Astrocyte (in vitro differentiated cells and primary cell): ENCODE measurements at regions not wholly inside any gene's neighbourhood (a gene's known extent, or its start where the extent isn't known, plus 50 kb on each side); places are given as distances from the start of the nearest gene placed in this dataset.

Experiments
- DNase-seq: peaks from one replicate; pipeline ENCODE4 v3.0.0-alpha.2; 2010; ENCODE audit warnings: low read depth
- FAIRE-seq: peaks from 2 replicates; lab custom pipeline; 2011; peaks lifted over from hg19 to GRCh38; lab: Jason Lieb, UNC
- H2AFZ ChIP-seq: 2 replicates; pipeline ENCODE4 v1.6.0; 2012; ENCODE audit warnings: low read depth, low read length, inconsistent platforms
- H3K27ac ChIP-seq: 2 replicates; pipeline ENCODE4 v1.5.1; 2011; ENCODE audit warnings: low read depth, low read length, inconsistent platforms
- H3K27me3 ChIP-seq: 2 replicates; pipeline ENCODE4 v1.6.0; 2011; ENCODE audit warnings: low read length, inconsistent platforms; ENCODE audit not compliant: insufficient read depth
- H3K36me3 ChIP-seq: 2 replicates; pipeline ENCODE4 v1.5.1; 2011; ENCODE audit warnings: low read length, inconsistent platforms; ENCODE audit not compliant: insufficient read depth
- H3K4me1 ChIP-seq: 2 replicates; pipeline ENCODE4 v1.5.1; 2011; ENCODE audit warnings: low read length, inconsistent platforms; ENCODE audit not compliant: insufficient read depth
- H3K4me2 ChIP-seq: 2 replicates; pipeline ENCODE4 v1.6.0; 2012; ENCODE audit warnings: low read length, inconsistent platforms
- H3K4me3 ChIP-seq: 2 replicates; pipeline ENCODE4 v1.5.1; 2011; ENCODE audit warnings: low read depth, mild to moderate bottlenecking, low read length, inconsistent platforms; ENCODE audit not compliant: insufficient read depth
- H3K79me2 ChIP-seq: 2 replicates; pipeline ENCODE4 v1.6.0; 2012; ENCODE audit warnings: mild to moderate bottlenecking, low read length, inconsistent platforms; ENCODE audit not compliant: insufficient read depth
- H3K9ac ChIP-seq: 2 replicates; pipeline ENCODE4 v1.6.0; 2012; ENCODE audit warnings: mild to moderate bottlenecking, low read length, inconsistent platforms
- H3K9me3 ChIP-seq: 2 replicates; pipeline ENCODE4 v1.5.1; 2012; ENCODE audit warnings: low read depth, mild to moderate bottlenecking, low read length, inconsistent platforms; ENCODE audit not compliant: insufficient read depth
- H4K20me1 ChIP-seq: 2 replicates; pipeline ENCODE4 v1.6.0; 2012; ENCODE audit warnings: low read length, inconsistent platforms; ENCODE audit not compliant: insufficient read depth
- H3K27ac Mint-ChIP-seq: one replicate; pipeline ENCODE4 v1.8.0; 2021; ENCODE audit warnings: mild to moderate bottlenecking, mixed read lengths; ENCODE audit not compliant: unreplicated experiment
- H3K27me3 Mint-ChIP-seq: one replicate; pipeline ENCODE4 v1.8.0; 2021; ENCODE audit warnings: low read depth, mixed read lengths; ENCODE audit not compliant: unreplicated experiment
- H3K36me3 Mint-ChIP-seq: one replicate; pipeline ENCODE4 v1.8.0; 2021; ENCODE audit warnings: low read depth, mixed read lengths; ENCODE audit not compliant: unreplicated experiment
- H3K4me1 Mint-ChIP-seq: one replicate; pipeline ENCODE4 v1.8.0; 2021; ENCODE audit warnings: low read depth, mixed read lengths; ENCODE audit not compliant: unreplicated experiment
- H3K4me3 Mint-ChIP-seq: one replicate; pipeline ENCODE4 v1.8.0; 2021; ENCODE audit warnings: mild to moderate bottlenecking, moderate library complexity, mixed read lengths; ENCODE audit not compliant: unreplicated experiment
- H3K9me3 Mint-ChIP-seq: one replicate; pipeline ENCODE4 v1.8.0; 2021; ENCODE audit warnings: mild to moderate bottlenecking, mixed read lengths; ENCODE audit not compliant: unreplicated experiment
- EZH2 ChIP-seq: IDR thresholded peaks from 2 replicates; pipeline ENCODE4 v1.6.1; 2012; ENCODE audit warnings: mild to moderate bottlenecking, low read length, inconsistent platforms; ENCODE audit not compliant: insufficient read depth
- TF ChIP-seq, protein P1 (sequence below): IDR thresholded peaks from 2 replicates; pipeline ENCODE4 v1.5.1; 2011; ENCODE audit warnings: low read depth, mild to moderate bottlenecking, inconsistent platforms, low read length, moderate library complexity; ENCODE audit not compliant: insufficient read depth

DNA sequence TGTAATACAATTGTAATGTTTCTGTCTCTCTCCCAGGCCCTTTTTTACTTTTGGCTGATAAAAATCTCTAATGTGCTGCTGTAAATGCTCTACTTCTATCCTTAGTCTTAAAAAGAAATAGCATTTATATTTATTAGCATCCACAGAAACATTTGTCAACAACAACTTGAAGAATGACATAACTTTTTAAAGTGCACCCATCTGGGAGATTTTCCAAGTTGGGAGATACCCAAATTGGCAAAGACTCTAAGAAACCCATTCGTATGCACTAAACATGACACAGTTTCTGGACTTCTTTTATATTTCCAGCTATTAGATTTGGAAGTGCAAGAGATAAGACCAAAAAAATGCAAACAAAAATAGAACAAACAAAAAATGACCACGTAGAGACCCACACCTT is 2287.4 kb upstream of the WWC1 start:
- Histone ChIP-seq H3K4me1 (no peaks in the 10 kb centered on the region), H3K79me2 (no peaks in the 10 kb centered on the region), H4K20me1 (no peaks in the 10 kb centered on the region), H3K4me3 (no peak overlapping the region), H3K27ac (no peak overlapping the region), H3K27me3 (no peaks in the 10 kb centered on the region), H3K4me2 (no peak overlapping the region), H3K9me3 (no peaks in the 10 kb centered on the region), H3K36me3 (no peaks in the 10 kb centered on the region), H2AFZ (no peak overlapping the region), H3K9ac (no peak overlapping the region)
- no peak overlapping the region for H3K27ac Mint-ChIP-seq
- H3K36me3 Mint-ChIP-seq: no peaks in the 10 kb centered on the region
- FAIRE-seq (no peak), DNase-seq (no peak)
- H3K4me3 Mint-ChIP-seq: no peak overlapping the region
- H3K27me3 Mint-ChIP-seq: no peaks in the 10 kb centered on the region
- no peaks in the 10 kb centered on the region for H3K9me3 Mint-ChIP-seq
- TF ChIP-seq EZH2: no peak
- TF ChIP-seq, protein P1, sequence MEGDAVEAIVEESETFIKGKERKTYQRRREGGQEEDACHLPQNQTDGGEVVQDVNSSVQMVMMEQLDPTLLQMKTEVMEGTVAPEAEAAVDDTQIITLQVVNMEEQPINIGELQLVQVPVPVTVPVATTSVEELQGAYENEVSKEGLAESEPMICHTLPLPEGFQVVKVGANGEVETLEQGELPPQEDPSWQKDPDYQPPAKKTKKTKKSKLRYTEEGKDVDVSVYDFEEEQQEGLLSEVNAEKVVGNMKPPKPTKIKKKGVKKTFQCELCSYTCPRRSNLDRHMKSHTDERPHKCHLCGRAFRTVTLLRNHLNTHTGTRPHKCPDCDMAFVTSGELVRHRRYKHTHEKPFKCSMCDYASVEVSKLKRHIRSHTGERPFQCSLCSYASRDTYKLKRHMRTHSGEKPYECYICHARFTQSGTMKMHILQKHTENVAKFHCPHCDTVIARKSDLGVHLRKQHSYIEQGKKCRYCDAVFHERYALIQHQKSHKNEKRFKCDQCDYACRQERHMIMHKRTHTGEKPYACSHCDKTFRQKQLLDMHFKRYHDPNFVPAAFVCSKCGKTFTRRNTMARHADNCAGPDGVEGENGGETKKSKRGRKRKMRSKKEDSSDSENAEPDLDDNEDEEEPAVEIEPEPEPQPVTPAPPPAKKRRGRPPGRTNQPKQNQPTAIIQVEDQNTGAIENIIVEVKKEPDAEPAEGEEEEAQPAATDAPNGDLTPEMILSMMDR: no peak
- no peaks in the 10 kb centered on the region for H3K4me1 Mint-ChIP-seq

DNA sequence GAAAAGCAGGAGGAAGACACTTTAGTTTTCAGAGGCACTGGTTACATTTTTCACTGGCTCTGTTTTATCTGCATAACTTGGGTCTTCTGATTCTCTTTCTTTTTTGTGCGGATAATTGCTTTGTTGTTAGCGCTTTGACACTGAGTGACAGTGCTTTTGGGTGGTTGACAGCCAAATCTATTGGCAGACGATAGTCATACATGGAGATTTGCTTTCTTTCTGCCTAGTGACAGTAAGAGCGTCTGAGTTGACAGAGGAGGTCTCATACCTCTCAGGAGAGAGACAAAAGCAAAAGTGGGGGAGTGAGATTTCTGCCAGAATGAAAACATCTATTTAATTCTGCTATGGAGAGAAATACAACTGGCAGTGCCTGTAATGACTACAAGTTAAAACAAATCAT is 2278.0 kb upstream of the WWC1 start:
- Histone ChIP-seq H2AFZ (no peak overlapping the region), H3K4me1 (no peaks in the 10 kb centered on the region), H3K4me3 (no peak overlapping the region), H3K27ac (no peak overlapping the region), H4K20me1 (no peaks in the 10 kb centered on the region), H3K79me2 (no peaks in the 10 kb centered on the region), H3K9ac (no peak overlapping the region), H3K27me3 (no peaks in the 10 kb centered on the region), H3K36me3 (no peaks in the 10 kb centered on the region), H3K4me2 (no peak overlapping the region), H3K9me3 (no peaks in the 10 kb centered on the region)
- Mint-ChIP-seq H3K27ac (no peak overlapping the region), H3K36me3 (no peaks in the 10 kb centered on the region), H3K27me3 (no peaks in the 10 kb centered on the region), H3K4me1 (no peaks in the 10 kb centered on the region), H3K4me3 (no peak overlapping the region), H3K9me3 (no peaks in the 10 kb centered on the region)
- DNase-seq (no peak), FAIRE-seq (no peak)
- TF ChIP-seq EZH2: no peak
- TF ChIP-seq, protein P1: no peak

DNA sequence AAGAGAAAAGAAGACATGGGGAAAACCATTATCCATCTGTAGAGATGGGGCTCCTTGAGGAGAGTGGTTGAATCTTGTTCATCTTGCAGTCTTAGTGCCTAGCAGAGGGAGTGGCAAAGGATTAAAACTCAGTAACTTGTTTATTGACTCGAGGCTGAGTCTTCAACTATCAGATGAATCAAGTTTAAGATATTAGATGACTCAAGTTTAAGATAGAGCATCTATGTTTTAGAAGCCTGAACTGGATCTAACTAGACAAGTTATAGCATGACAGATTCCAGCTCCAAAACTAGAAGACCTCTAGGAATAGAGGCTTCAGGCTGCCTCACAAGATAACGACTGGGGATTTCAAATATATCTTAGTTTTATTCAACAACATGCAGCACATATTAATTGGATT is 2277.2 kb upstream of the WWC1 start:
- no peaks in the 10 kb centered on the region for H3K36me3 ChIP-seq
- H3K4me2 ChIP-seq: no peak overlapping the region
- no peaks in the 10 kb centered on the region for H4K20me1 ChIP-seq
- H3K27me3 ChIP-seq: no peaks in the 10 kb centered on the region
- H3K4me1 ChIP-seq: no peaks in the 10 kb centered on the region
- Mint-ChIP-seq H3K36me3 (no peaks in the 10 kb centered on the region), H3K27me3 (no peaks in the 10 kb centered on the region), H3K4me3 (no peak overlapping the region), H3K9me3 (no peaks in the 10 kb centered on the region), H3K4me1 (no peaks in the 10 kb centered on the region), H3K27ac (no peak overlapping the region)
- DNase-seq: no peak
- H3K4me3 ChIP-seq: no peak overlapping the region
- no peak for FAIRE-seq
- no peak overlapping the region for H2AFZ ChIP-seq
- no peaks in the 10 kb centered on the region for H3K79me2 ChIP-seq
- H3K9me3 ChIP-seq: no peaks in the 10 kb centered on the region
- no peak for TF ChIP-seq EZH2
- TF ChIP-seq, protein P1: no peak
- H3K9ac ChIP-seq: no peak overlapping the region
- no peak overlapping the region for H3K27ac ChIP-seq
